ENCODE measurements at regions not wholly inside any gene's neighbourhood (a gene's known extent, or its start where the extent isn't known, plus 50 kb on each side); places are given as distances from the start of the nearest gene placed in this dataset.
"Not testable (repeated sequence)": the region's sequence is repeated elsewhere in the genome, so short reads cannot be mapped to it uniquely, and the experiment has no call there.

- DNase-seq, result no peak
Observed at GRCh38 chr21:35402061-35402460, 353.0 kb upstream of the RUNX1 start.

GRCh38 chr21:35401476-35401875 lies 352.4 kb upstream of the RUNX1 start:
- no peak for DNase-seq

- DNase-seq, result peak in 2 of 51 donors; percentile 6 to 30
Observed at GRCh38 chr21:35400233-35400939, 351.3 kb upstream of the RUNX1 start.

GRCh38 chr21:35399706-35400105 lies 350.6 kb upstream of the RUNX1 start:
- no peak for DNase-seq

- DNase-seq, result peak in 1 of 51 donors; percentile 2
Observed at GRCh38 chr21:35399002-35399530, 350.0 kb upstream of the RUNX1 start.

GRCh38 chr21:35398346-35398982 lies 349.4 kb upstream of the RUNX1 start:
- no peak for DNase-seq

- DNase-seq, result no peak
Observed at GRCh38 chr21:35397781-35398180, 348.7 kb upstream of the RUNX1 start.

- DNase-seq, result no peak
Observed at GRCh38 chr21:35396655-35397054, 347.6 kb upstream of the RUNX1 start.

- no peak for DNase-seq
Observed at GRCh38 chr21:35395728-35396127, 346.6 kb upstream of the RUNX1 start.

- DNase-seq, result no peak
Observed at GRCh38 chr21:35394634-35395369, 345.7 kb upstream of the RUNX1 start.

GRCh38 chr21:35394049-35394448 lies 344.9 kb upstream of the RUNX1 start:
- no peak for DNase-seq

GRCh38 chr21:35390013-35390776 lies 341.1 kb upstream of the RUNX1 start:
- DNase-seq, result no peak

- no peak for DNase-seq
Observed at GRCh38 chr21:35386491-35387079, 337.5 kb upstream of the RUNX1 start.

GRCh38 chr21:35384375-35384774 lies 335.3 kb upstream of the RUNX1 start:
- no peak for DNase-seq

GRCh38 chr21:35382696-35383095 lies 333.6 kb upstream of the RUNX1 start:
- no peak for DNase-seq

- DNase-seq, result no peak
Observed at GRCh38 chr21:35381743-35382310, 332.7 kb upstream of the RUNX1 start.

- DNase-seq, result not testable (repeated sequence)
Observed at GRCh38 chr21:35380304-35380703, 331.2 kb upstream of the RUNX1 start.

GRCh38 chr21:35378881-35379280 lies 329.8 kb upstream of the RUNX1 start:
- DNase-seq, result no peak

GRCh38 chr21:35377505-35378090 lies 328.5 kb upstream of the RUNX1 start:
- DNase-seq, result no peak

GRCh38 chr21:35376406-35377135 lies 327.5 kb upstream of the RUNX1 start:
- DNase-seq, result no peak

Measured in hypothalamus (tissue), 51 donors.